ENCODE measurements at regions not wholly inside any gene's neighbourhood (a gene's known extent, or its start where the extent isn't known, plus 50 kb on each side); places are given as distances from the start of the nearest gene placed in this dataset.

GRCh38 chr5:124261848-124262247, 484.6 kb downstream of the ZNF608 start:
- H3K4me3 ChIP-seq = no peak overlapping the region
- H3K27ac ChIP-seq = no peak overlapping the region
- no peaks in the 10 kb centered on the region for H3K9me3 ChIP-seq
- H3K27me3 ChIP-seq (replicated peaks; ENCODE audit: insufficient read depth) = no peaks in the 10 kb centered on the region
- no peaks in the 10 kb centered on the region for H3K4me1 ChIP-seq (ENCODE audit: control insufficient read depth in 1 of 2, low read depth in 2 of 2)
- DNase-seq (ENCODE audit: low spot score) = no peak
- no peak for TF ChIP-seq CTCF (IDR thresholded peaks at IDR 0.05)
- no peak for ATAC-seq (ENCODE audit: insufficient number of reproducible peaks, low FRiP score, low read depth)
- no peaks in the 10 kb centered on the region for H3K36me3 ChIP-seq

DNA sequence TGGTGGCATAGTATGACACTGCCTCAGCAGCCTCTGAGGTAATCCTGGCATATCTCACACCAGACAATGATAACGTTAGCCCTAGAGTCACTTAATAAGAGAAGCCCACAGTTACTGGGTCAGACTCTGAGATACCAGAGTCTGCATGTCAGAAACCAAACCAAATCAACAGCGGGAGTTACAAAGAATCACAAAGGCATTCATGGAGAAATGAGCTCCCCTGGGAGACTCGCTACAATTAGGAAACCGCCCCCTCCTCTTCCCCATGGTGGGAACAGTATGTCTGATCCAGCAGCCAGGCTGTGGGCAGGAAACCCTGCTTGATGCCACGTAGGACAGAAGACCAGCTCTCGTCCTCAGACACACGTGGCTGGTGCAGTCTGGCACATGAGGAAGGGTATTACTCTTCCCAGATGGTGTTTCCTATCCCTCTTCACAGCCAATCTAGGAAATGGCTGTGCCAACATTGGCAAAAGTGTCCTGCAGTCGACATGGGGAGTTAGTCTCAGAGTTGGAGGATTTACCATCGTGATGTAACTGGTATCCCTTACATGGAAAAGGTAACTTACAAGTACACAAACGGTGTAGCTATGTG, 485.4 kb downstream of the ZNF608 start:
- H3K9me3 ChIP-seq = no peaks in the 10 kb centered on the region
- H3K27me3 ChIP-seq (replicated peaks; ENCODE audit: insufficient read depth) = no peaks in the 10 kb centered on the region
- no peak overlapping the region for H3K27ac ChIP-seq
- no peak for TF ChIP-seq CTCF (IDR thresholded peaks at IDR 0.05)
- DNase-seq (ENCODE audit: low spot score) (no peak), ATAC-seq (ENCODE audit: insufficient number of reproducible peaks, low FRiP score, low read depth) (no peak)
- H3K4me1 ChIP-seq (ENCODE audit: control insufficient read depth in 1 of 2, low read depth in 2 of 2) = no peaks in the 10 kb centered on the region
- H3K4me3 ChIP-seq = no peak overlapping the region
- H3K36me3 ChIP-seq = no peaks in the 10 kb centered on the region

DNA sequence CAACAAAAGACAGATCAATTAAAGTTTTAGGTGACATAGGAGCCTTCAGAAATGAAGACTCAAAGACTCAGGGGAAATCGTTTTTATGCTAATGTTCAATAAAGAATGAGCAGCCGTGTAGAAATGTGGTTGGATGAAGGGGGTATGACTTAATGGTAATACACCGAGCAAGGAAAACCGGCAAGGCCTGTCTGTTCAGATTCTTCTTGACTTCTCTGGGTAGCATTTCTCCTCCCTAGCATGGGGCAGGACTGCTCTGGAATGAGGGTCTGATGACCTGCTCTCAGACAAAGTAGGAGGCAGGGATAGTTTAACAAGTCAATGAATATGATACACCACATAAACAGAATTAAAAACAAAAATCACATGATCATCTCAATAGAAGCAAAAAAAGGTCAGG, 487.4 kb downstream of the ZNF608 start:
- Histone ChIP-seq H3K4me1 (ENCODE audit: control insufficient read depth in 1 of 2, low read depth in 2 of 2) (no peaks in the 10 kb centered on the region), H3K9me3 (no peaks in the 10 kb centered on the region), H3K36me3 (no peaks in the 10 kb centered on the region), H3K27ac (no peak overlapping the region), H3K27me3 (replicated peaks; ENCODE audit: insufficient read depth) (no peaks in the 10 kb centered on the region), H3K4me3 (no peak overlapping the region)
- no peak for TF ChIP-seq CTCF (IDR thresholded peaks at IDR 0.05)
- ATAC-seq (ENCODE audit: insufficient number of reproducible peaks, low FRiP score, low read depth) (no peak), DNase-seq (ENCODE audit: low spot score) (no peak)

DNA sequence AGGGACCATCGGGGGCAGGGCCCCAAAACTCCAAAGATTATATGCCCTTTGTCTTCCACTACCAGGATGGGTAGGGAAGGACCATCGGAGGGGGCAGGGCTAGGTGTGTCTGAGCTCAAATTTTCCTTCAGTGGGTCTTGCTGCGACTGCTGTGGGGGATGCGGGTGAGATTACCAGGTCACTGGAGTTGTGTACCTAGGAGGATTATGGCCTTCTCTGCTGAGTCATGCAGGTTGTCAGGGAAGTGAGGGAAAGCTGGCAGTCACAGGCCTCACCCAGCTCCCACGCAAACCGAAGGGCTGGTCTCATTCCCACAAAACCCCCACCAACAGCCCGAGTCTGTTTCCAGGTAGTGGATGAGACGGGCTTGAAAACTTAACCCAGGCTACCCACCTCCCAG, 489.4 kb downstream of the ZNF608 start:
- Histone ChIP-seq H3K9me3 (no peaks in the 10 kb centered on the region), H3K27me3 (replicated peaks; ENCODE audit: insufficient read depth) (no peaks in the 10 kb centered on the region), H3K36me3 (no peaks in the 10 kb centered on the region), H3K4me3 (no peak overlapping the region), H3K27ac (no peak overlapping the region), H3K4me1 (ENCODE audit: control insufficient read depth in 1 of 2, low read depth in 2 of 2) (no peaks in the 10 kb centered on the region)
- TF ChIP-seq CTCF (IDR thresholded peaks at IDR 0.05) = no peak
- ATAC-seq (ENCODE audit: insufficient number of reproducible peaks, low FRiP score, low read depth) (no peak), DNase-seq (ENCODE audit: low spot score) (no peak)

DNA sequence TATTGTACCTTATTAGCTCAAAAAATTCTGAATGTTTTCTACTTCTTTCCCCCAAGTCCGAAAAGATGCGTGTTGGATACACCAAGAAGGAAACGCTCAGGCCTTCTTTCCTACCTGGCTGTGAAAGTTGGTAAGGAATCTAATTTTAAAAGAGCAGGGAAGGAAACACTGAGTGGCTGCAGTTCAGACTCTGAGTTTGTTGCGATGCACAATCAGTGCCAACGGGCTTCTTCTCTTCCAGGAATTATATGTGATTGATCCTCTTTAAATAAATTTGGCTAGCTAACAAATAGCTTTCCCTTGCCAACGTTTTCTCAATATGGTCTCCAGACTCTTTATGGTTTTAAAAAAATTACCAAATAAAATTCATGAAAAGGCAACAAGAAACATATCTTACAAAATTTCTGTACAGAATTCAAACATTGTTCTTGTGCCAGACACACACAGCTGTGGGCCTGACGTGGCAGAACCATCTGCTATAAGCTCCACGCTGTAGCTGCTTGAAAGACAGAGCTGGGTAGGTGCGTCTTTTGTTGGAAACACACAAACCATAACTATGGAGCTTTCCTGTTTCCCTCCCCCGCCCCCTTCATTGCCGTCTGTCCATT, 493.1 kb downstream of the ZNF608 start:
- H3K27me3 ChIP-seq (replicated peaks; ENCODE audit: insufficient read depth) = no peaks in the 10 kb centered on the region
- H3K36me3 ChIP-seq = no peaks in the 10 kb centered on the region
- ATAC-seq (ENCODE audit: insufficient number of reproducible peaks, low FRiP score, low read depth) = no peak
- DNase-seq (ENCODE audit: low spot score) = no peak
- no peak for TF ChIP-seq CTCF (IDR thresholded peaks at IDR 0.05)
- H3K9me3 ChIP-seq = no peaks in the 10 kb centered on the region
- no peaks in the 10 kb centered on the region for H3K4me1 ChIP-seq (ENCODE audit: control insufficient read depth in 1 of 2, low read depth in 2 of 2)
- H3K27ac ChIP-seq = no peak overlapping the region
- no peak overlapping the region for H3K4me3 ChIP-seq

All from thoracic aorta (tissue), 2 donors.